ENCODE measurements at regions not wholly inside any gene's neighbourhood (a gene's known extent, or its start where the extent isn't known, plus 50 kb on each side); places are given as distances from the start of the nearest gene placed in this dataset.

DNA sequence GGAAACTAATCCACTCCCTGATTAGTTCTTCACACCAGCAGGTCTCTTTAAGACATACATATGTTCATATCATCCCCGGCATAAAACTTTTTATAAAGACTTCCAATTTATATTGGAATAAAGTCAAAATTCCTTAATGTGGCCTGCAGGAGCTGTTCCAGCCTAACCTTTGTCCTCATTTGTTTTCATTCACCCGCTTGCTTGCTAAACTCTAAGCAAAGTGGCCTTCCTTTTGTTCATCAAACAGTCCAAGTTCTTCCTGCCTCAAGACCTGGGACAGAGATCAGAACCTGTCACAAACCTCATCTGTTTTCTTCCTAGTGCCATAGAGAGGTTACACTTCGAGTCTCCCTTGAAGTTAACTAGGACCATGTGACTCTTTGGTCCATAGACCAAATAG lies 339.4 kb upstream of the ID2 start:
- TF ChIP-seq, protein P1, sequence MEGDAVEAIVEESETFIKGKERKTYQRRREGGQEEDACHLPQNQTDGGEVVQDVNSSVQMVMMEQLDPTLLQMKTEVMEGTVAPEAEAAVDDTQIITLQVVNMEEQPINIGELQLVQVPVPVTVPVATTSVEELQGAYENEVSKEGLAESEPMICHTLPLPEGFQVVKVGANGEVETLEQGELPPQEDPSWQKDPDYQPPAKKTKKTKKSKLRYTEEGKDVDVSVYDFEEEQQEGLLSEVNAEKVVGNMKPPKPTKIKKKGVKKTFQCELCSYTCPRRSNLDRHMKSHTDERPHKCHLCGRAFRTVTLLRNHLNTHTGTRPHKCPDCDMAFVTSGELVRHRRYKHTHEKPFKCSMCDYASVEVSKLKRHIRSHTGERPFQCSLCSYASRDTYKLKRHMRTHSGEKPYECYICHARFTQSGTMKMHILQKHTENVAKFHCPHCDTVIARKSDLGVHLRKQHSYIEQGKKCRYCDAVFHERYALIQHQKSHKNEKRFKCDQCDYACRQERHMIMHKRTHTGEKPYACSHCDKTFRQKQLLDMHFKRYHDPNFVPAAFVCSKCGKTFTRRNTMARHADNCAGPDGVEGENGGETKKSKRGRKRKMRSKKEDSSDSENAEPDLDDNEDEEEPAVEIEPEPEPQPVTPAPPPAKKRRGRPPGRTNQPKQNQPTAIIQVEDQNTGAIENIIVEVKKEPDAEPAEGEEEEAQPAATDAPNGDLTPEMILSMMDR (tag by site-specific recombination; IDR thresholded peaks at IDR 0.05): no peak
- TF ChIP-seq MZF1 (tag by site-specific recombination; IDR thresholded peaks at IDR 0.05; ENCODE audit: borderline replicate concordance) (no peak), SP7 (tag by site-specific recombination; IDR thresholded peaks at IDR 0.05) (no peak), ZNF747 (tag by site-specific recombination; IDR thresholded peaks at IDR 0.05) (no peak), ZNF776 (tag by site-specific recombination; IDR thresholded peaks at IDR 0.05; ENCODE audit: borderline replicate concordance) (no peak), KLF10 (tag by site-specific recombination; IDR thresholded peaks at IDR 0.05) (no peak), ZBTB11 (tag by site-specific recombination; conservative IDR thresholded peaks at IDR 0.05; ENCODE audit: low read depth) (no peak), PATZ1 (tag by site-specific recombination; IDR thresholded peaks at IDR 0.05) (no peak), ZNF621 (tag by site-specific recombination; IDR thresholded peaks at IDR 0.05) (no peak), ATF2 (tag by site-specific recombination; IDR thresholded peaks at IDR 0.05; ENCODE audit: low read depth) (no peak)
- TF ChIP-seq, protein P2, sequence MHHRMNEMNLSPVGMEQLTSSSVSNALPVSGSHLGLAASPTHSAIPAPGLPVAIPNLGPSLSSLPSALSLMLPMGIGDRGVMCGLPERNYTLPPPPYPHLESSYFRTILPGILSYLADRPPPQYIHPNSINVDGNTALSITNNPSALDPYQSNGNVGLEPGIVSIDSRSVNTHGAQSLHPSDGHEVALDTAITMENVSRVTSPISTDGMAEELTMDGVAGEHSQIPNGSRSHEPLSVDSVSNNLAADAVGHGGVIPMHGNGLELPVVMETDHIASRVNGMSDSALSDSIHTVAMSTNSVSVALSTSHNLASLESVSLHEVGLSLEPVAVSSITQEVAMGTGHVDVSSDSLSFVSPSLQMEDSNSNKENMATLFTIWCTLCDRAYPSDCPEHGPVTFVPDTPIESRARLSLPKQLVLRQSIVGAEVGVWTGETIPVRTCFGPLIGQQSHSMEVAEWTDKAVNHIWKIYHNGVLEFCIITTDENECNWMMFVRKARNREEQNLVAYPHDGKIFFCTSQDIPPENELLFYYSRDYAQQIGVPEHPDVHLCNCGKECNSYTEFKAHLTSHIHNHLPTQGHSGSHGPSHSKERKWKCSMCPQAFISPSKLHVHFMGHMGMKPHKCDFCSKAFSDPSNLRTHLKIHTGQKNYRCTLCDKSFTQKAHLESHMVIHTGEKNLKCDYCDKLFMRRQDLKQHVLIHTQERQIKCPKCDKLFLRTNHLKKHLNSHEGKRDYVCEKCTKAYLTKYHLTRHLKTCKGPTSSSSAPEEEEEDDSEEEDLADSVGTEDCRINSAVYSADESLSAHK (tag by site-specific recombination; IDR thresholded peaks at IDR 0.05): no peak
